ENCODE measurements at regions not wholly inside any gene's neighbourhood (a gene's known extent, or its start where the extent isn't known, plus 50 kb on each side); places are given as distances from the start of the nearest gene placed in this dataset.

- POLR2A ChIA-PET (ENCODE audit: low non-redundant PET) = no interaction called here
- DNase-seq (ENCODE audit: low spot score) = no peak
- TF ChIP-seq CTCF (conservative IDR thresholded peaks at IDR 0.05; ENCODE audit: low read depth) = no peak
- CTCF ChIA-PET = interaction anchor here (0.6 kb wide), 1 partner anchor 932 kb away, joined by 3 read pairs; no protein-coding TSS in a partner anchor
- no peak overlapping the region for H3K27ac ChIP-seq
Measured at GRCh38 chr10:53123311-53123710, 350.7 kb upstream of the MBL2 start.

- ChIA-PET POLR2A (ENCODE audit: low non-redundant PET) (no interaction called here), CTCF (no interaction called here)
- no peak overlapping the region for H3K27ac ChIP-seq
- DNase-seq (ENCODE audit: low spot score) = no peak
- no peak for TF ChIP-seq CTCF (conservative IDR thresholded peaks at IDR 0.05; ENCODE audit: low read depth)
Measured at GRCh38 chr10:53122281-53122680, 349.7 kb upstream of the MBL2 start.

GRCh38 chr10:53115660-53116059 lies 343.1 kb upstream of the MBL2 start:
- no peak for TF ChIP-seq CTCF (conservative IDR thresholded peaks at IDR 0.05; ENCODE audit: low read depth)
- no peak overlapping the region for H3K27ac ChIP-seq
- DNase-seq (ENCODE audit: low spot score) = no peak
- ChIA-PET CTCF (no interaction called here), POLR2A (ENCODE audit: low non-redundant PET) (no interaction called here)

GRCh38 chr10:53111529-53111928 lies 338.9 kb upstream of the MBL2 start:
- CTCF ChIA-PET = no interaction called here
- H3K27ac ChIP-seq = no peak overlapping the region
- no peak for DNase-seq (ENCODE audit: low spot score)
- POLR2A ChIA-PET (ENCODE audit: low non-redundant PET) = no interaction called here
- TF ChIP-seq CTCF (conservative IDR thresholded peaks at IDR 0.05; ENCODE audit: low read depth) = no peak

GRCh38 chr10:53109320-53109719 lies 336.7 kb upstream of the MBL2 start:
- TF ChIP-seq CTCF (conservative IDR thresholded peaks at IDR 0.05; ENCODE audit: low read depth) = no peak
- ChIA-PET POLR2A (ENCODE audit: low non-redundant PET) (no interaction called here), CTCF (no interaction called here)
- H3K27ac ChIP-seq = no peak overlapping the region
- DNase-seq (ENCODE audit: low spot score) = no peak

- TF ChIP-seq CTCF (conservative IDR thresholded peaks at IDR 0.05; ENCODE audit: low read depth) = no peak
- no peak for DNase-seq (ENCODE audit: low spot score)
- CTCF ChIA-PET = no interaction called here
Measured at GRCh38 chr10:53108317-53108934, 335.8 kb upstream of the MBL2 start.

GRCh38 chr10:53107711-53108110 lies 335.1 kb upstream of the MBL2 start:
- DNase-seq (ENCODE audit: low spot score) = no peak
- H3K27ac ChIP-seq = no peak overlapping the region
- no peak for TF ChIP-seq CTCF (conservative IDR thresholded peaks at IDR 0.05; ENCODE audit: low read depth)
- POLR2A ChIA-PET (ENCODE audit: low non-redundant PET) = no interaction called here
- CTCF ChIA-PET = no interaction called here

More at GRCh38 chr10:53108317-53108934, 335.8 kb upstream of the MBL2 start:
- POLR2A ChIA-PET (ENCODE audit: low non-redundant PET) = no interaction called here
- no peak overlapping the region for H3K27ac ChIP-seq
